Fibroblast of lung (primary cell): ENCODE measurements at regions not wholly inside any gene's neighbourhood (a gene's known extent, or its start where the extent isn't known, plus 50 kb on each side); places are given as distances from the start of the nearest gene placed in this dataset.

ENCODE experiments used
- CTCF ChIP-seq, 2 donors: IDR thresholded peaks in 1 of 2; conservative IDR thresholded peaks in 1 of 2; 1 replicate in 1 of 2; 2 replicates in 1 of 2; pipeline ENCODE4 v1.5.1; 2011 to 2012; ENCODE audit warnings: low read length in 2 of 2, control low read depth in 1 of 2, inconsistent platforms in 1 of 2, low read depth in 1 of 2, mild to moderate bottlenecking in 1 of 2
- EZH2 ChIP-seq: IDR thresholded peaks from 2 replicates; pipeline ENCODE4 v1.5.1; 2012; ENCODE audit warnings: low read length, control low read depth, mild to moderate bottlenecking; ENCODE audit errors: missing control alignments

- TF ChIP-seq CTCF (conservative IDR thresholded peaks at IDR 0.05 in 1 of 2, IDR thresholded peaks at IDR 0.05 in 1 of 2; ENCODE audit: low read depth in 1 of 2, low read length in 2 of 2), result no peak
- TF ChIP-seq EZH2, result no peak
Observed at GRCh38 chr5:62977661-62978060, 399.0 kb downstream of the LRRC70 start.
